ENCODE measurements at regions not wholly inside any gene's neighbourhood (a gene's known extent, or its start where the extent isn't known, plus 50 kb on each side); places are given as distances from the start of the nearest gene placed in this dataset.

GRCh38 chr13:31946091-31946770 lies 85.3 kb upstream of the FRY start:
- Histone ChIP-seq H4K20me1 (ENCODE audit: control insufficient read depth, insufficient read depth, insufficient read length) (no peaks in the 10 kb centered on the region), H4K8ac (replicated peaks; ENCODE audit: insufficient read length, low read depth, low read length) (no peak overlapping the region), H3K18ac (ENCODE audit: insufficient read length, low read depth, low read length) (no peak overlapping the region), H3K56ac (ENCODE audit: insufficient read length, low read depth, low read length) (no peak overlapping the region), H3K4me1 (ENCODE audit: insufficient read depth, low read length) (peaks cover 3% of the 10 kb centered on the region; the same call in 1 of the 2 replicates), H3K9ac (ENCODE audit: extremely low read depth, insufficient read length, low read length) (no peak overlapping the region), H2AFZ (ENCODE audit: low read length) (no peak overlapping the region), H4K91ac (ENCODE audit: insufficient read length, low read depth, low read length) (no peak overlapping the region), H3K4ac (ENCODE audit: low read depth, low read length) (no peak overlapping the region), H2BK12ac (ENCODE audit: insufficient read length, low read depth, low read length) (no peak overlapping the region), H3K4me2 (ENCODE audit: insufficient read depth, insufficient read length, low read length) (no peak overlapping the region), H3K14ac (ENCODE audit: insufficient read depth, low read length) (no peak overlapping the region), H3K79me1 (ENCODE audit: insufficient read depth, low read depth, low read length, poor library complexity, severe bottlenecking) (no peaks in the 10 kb centered on the region), H2BK20ac (ENCODE audit: low read depth, low read length, poor library complexity, severe bottlenecking) (no peak overlapping the region), H2BK5ac (ENCODE audit: insufficient read length, low read length) (no peak overlapping the region), H3K27ac (ENCODE audit: insufficient read length, low read depth, low read length) (no peak overlapping the region), H3T11ph (ENCODE audit: low read length) (no peak overlapping the region), H4K5ac (ENCODE audit: insufficient read length, low read depth, low read length) (no peak overlapping the region), H3K79me2 (ENCODE audit: insufficient read depth, low read length) (no peaks in the 10 kb centered on the region), H3K23me2 (ENCODE audit: insufficient read length, low read depth, low read length, poor library complexity, severe bottlenecking) (no peaks in the 10 kb centered on the region), H2AK5ac (ENCODE audit: insufficient read length, low read length) (no peak overlapping the region), H2BK15ac (ENCODE audit: low read depth, low read length) (no peak overlapping the region), H3K23ac (ENCODE audit: insufficient read length, low read depth, low read length) (no peak overlapping the region), H2BK120ac (ENCODE audit: low read depth, low read length, poor library complexity, severe bottlenecking) (no peak overlapping the region), H3K27me3 (ENCODE audit: insufficient read depth, low read length) (no peaks in the 10 kb centered on the region), H3K9me3 (ENCODE audit: control insufficient read depth, low read depth, low read length) (no peaks in the 10 kb centered on the region)
- Mint-ChIP-seq H3K9me3 (no peaks in the 10 kb centered on the region), H3K27ac (no peak overlapping the region; a peak in 1 of 7 replicates), H3K4me1 (peaks cover 13 to 20% of the 10 kb centered on the region in 2 experiments), H3K27me3 (ENCODE audit: low read depth) (no peaks in the 10 kb centered on the region), H3K36me3 (ENCODE audit: insufficient read depth in 1 of 3, low read depth in 3 of 3) (no peaks in the 10 kb centered on the region), H3K4me3 (no peak overlapping the region)
- TF ChIP-seq CTCF (conservative IDR thresholded peaks at IDR 0.05), result no peak
- no peak for DNase-seq
- no CpG with 5 or more reads among the region's 3 CpGs for WGBS (ENCODE audit: extremely low coverage, insufficient read length, low lambda C conversion rate)
